ENCODE measurements at regions not wholly inside any gene's neighbourhood (a gene's known extent, or its start where the extent isn't known, plus 50 kb on each side); places are given as distances from the start of the nearest gene placed in this dataset.

DNA sequence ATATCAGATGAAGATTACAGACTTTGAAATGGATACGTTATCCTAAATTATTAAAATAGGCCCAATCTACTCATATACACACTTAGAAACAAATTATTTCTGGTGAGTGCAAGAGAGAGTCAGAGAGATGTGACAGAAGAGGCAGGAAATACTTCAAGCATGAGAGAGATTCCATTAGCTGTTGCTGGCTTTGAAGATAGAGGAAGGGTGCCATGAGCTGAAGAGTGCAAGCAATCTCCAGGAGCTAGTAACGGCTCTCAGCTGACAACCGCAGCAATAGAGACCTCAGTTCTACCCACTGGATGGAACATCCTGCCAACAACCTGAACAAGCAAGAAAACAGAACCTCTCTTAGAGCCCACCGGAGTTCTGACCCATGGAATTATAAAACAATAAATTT is 270.7 kb upstream of the SLITRK3 start:
- ChIA-PET POLR2A (no interaction called here), SMC1A (ENCODE audit: uncharacterized antibody, unreplicated experiment) (interaction anchor here (1.0 to 1.5 kb wide), 2 partner anchors 23 to 49 kb away, joined by 3 to 7 read pairs; no protein-coding TSS in a partner anchor), CTCF (no interaction called here), RAD21 (ENCODE audit: unreplicated experiment) (no interaction called here)
- ATAC-seq (no peak; the same call in 2 of the 3 replicates), FAIRE-seq (no peak), DNase-seq (ENCODE audit: low read depth, low spot score) (no peak)
- Histone ChIP-seq H3K27me3 (replicated peaks in 1 of 2; ENCODE audit: control insufficient read depth in 2 of 2, insufficient read depth in 2 of 2, low read length in 1 of 2) (no peaks in the 10 kb centered on the region), H3K4me3 (no peak overlapping the region), H3K9me3 (replicated peaks; ENCODE audit: control insufficient read depth, insufficient read depth, low read length) (no peaks in the 10 kb centered on the region), H3K4me2 (ENCODE audit: control insufficient read depth, insufficient read depth) (no peak overlapping the region), H4K20me1 (ENCODE audit: control insufficient read depth, insufficient read depth) (no peaks in the 10 kb centered on the region), H2AFZ (ENCODE audit: control insufficient read depth, low read depth, low read length) (no peak overlapping the region), H3K9ac (ENCODE audit: control insufficient read depth, insufficient read depth, low read length) (no peak overlapping the region), H3K79me2 (ENCODE audit: control insufficient read depth, insufficient read depth, low read length) (no peaks in the 10 kb centered on the region), H3K4me1 (ENCODE audit: control insufficient read depth, insufficient read depth, low read length) (no peaks in the 10 kb centered on the region), H3K36me3 (ENCODE audit: control insufficient read depth in 2 of 2, insufficient read depth in 2 of 2, low read length in 1 of 2) (no peaks in the 10 kb centered on the region), H3K27ac (ENCODE audit: control insufficient read depth, insufficient read depth) (no peak overlapping the region)
- in situ Hi-C loops (cut with MboI): no loop called here
- WGBS (ENCODE audit: insufficient coverage, insufficient replicate concordance, low lambda C conversion rate, missing lambda C conversion rate): 13% methylated on average over 4 of the region's 4 CpGs
- intact Hi-C loops (cut with micrococcal nuclease; ENCODE audit: unreplicated experiment): no loop called here
- no TSS peak for BruUV-seq (replicated peaks)
- TF ChIP-seq NBN (IDR thresholded peaks at IDR 0.05) (no peak), CEBPZ (IDR thresholded peaks at IDR 0.05; ENCODE audit: low read depth, low read length) (no peak), SRF (IDR thresholded peaks at IDR 0.05; ENCODE audit: low read depth in 2 of 2, low read length in 2 of 2) (no peak), PAX8 (IDR thresholded peaks at IDR 0.05) (no peak), ATF7 (IDR thresholded peaks at IDR 0.05; ENCODE audit: low read depth) (no peak), ZZZ3 (IDR thresholded peaks at IDR 0.05; ENCODE audit: control insufficient read depth, insufficient read length, low read depth) (no peak), CHD2 (IDR thresholded peaks at IDR 0.05; ENCODE audit: borderline replicate concordance, low read depth, low read length) (no peak), BCL3 (IDR thresholded peaks at IDR 0.05; ENCODE audit: borderline replicate concordance, insufficient read depth, low read depth, low read length, poor library complexity, severe bottlenecking) (no peak), TBL1XR1 (IDR thresholded peaks at IDR 0.05; ENCODE audit: low read depth, low read length) (no peak), CEBPB (IDR thresholded peaks at IDR 0.05; ENCODE audit: borderline replicate concordance in 1 of 2, low read depth in 2 of 2, low read length in 2 of 2) (no peak), EP300 (IDR thresholded peaks at IDR 0.05; ENCODE audit: borderline replicate concordance in 1 of 2, control insufficient read depth in 1 of 2, low read depth in 2 of 2, low read length in 2 of 2) (no peak), HDAC6 (IDR thresholded peaks at IDR 0.05; ENCODE audit: unreplicated experiment) (no peak), IRF4 (IDR thresholded peaks at IDR 0.05; ENCODE audit: low read depth, low read length) (no peak)
- TF ChIP-seq, protein P1, sequence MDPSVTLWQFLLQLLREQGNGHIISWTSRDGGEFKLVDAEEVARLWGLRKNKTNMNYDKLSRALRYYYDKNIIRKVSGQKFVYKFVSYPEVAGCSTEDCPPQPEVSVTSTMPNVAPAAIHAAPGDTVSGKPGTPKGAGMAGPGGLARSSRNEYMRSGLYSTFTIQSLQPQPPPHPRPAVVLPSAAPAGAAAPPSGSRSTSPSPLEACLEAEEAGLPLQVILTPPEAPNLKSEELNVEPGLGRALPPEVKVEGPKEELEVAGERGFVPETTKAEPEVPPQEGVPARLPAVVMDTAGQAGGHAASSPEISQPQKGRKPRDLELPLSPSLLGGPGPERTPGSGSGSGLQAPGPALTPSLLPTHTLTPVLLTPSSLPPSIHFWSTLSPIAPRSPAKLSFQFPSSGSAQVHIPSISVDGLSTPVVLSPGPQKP (IDR thresholded peaks at IDR 0.05; ENCODE audit: low read depth, low read length): no peak
- TF ChIP-seq, protein P2, sequence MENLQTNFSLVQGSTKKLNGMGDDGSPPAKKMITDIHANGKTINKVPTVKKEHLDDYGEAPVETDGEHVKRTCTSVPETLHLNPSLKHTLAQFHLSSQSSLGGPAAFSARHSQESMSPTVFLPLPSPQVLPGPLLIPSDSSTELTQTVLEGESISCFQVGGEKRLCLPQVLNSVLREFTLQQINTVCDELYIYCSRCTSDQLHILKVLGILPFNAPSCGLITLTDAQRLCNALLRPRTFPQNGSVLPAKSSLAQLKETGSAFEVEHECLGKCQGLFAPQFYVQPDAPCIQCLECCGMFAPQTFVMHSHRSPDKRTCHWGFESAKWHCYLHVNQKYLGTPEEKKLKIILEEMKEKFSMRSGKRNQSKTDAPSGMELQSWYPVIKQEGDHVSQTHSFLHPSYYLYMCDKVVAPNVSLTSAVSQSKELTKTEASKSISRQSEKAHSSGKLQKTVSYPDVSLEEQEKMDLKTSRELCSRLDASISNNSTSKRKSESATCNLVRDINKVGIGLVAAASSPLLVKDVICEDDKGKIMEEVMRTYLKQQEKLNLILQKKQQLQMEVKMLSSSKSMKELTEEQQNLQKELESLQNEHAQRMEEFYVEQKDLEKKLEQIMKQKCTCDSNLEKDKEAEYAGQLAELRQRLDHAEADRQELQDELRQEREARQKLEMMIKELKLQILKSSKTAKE (IDR thresholded peaks at IDR 0.05; ENCODE audit: low read depth, poor library complexity, severe bottlenecking): no peak

All from GM12878 (cell line).